GM12874 (cell line): ENCODE measurements at regions not wholly inside any gene's neighbourhood (a gene's known extent, or its start where the extent isn't known, plus 50 kb on each side); places are given as distances from the start of the nearest gene placed in this dataset.

Experiments used
- TF ChIP-seq, protein P1 (sequence below): IDR thresholded peaks from 2 replicates; pipeline ENCODE4 v1.5.1; 2011; ENCODE audit warnings: low read depth, mild to moderate bottlenecking, control low read depth, low read length, moderate library complexity; ENCODE audit not compliant: insufficient read depth

DNA sequence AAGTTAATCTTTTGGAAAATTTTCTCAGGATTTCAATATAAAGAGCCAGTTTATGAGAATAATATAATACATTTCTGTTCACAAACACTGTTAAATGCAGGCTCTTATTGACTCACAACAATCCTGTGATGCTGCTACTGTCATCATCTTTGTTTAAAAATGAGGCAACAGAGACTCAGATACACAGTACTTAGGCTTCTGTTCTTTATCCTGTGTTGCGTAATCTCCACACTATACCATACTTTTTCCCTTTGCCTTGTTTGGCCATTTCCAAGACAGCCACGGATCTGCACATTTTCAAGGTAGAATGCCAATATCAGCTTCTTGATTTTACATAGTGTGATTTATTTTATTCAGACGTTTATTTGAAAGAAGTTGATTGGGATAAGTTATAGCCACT is 699.0 kb upstream of the CITED2 start:
- TF ChIP-seq, protein P1, sequence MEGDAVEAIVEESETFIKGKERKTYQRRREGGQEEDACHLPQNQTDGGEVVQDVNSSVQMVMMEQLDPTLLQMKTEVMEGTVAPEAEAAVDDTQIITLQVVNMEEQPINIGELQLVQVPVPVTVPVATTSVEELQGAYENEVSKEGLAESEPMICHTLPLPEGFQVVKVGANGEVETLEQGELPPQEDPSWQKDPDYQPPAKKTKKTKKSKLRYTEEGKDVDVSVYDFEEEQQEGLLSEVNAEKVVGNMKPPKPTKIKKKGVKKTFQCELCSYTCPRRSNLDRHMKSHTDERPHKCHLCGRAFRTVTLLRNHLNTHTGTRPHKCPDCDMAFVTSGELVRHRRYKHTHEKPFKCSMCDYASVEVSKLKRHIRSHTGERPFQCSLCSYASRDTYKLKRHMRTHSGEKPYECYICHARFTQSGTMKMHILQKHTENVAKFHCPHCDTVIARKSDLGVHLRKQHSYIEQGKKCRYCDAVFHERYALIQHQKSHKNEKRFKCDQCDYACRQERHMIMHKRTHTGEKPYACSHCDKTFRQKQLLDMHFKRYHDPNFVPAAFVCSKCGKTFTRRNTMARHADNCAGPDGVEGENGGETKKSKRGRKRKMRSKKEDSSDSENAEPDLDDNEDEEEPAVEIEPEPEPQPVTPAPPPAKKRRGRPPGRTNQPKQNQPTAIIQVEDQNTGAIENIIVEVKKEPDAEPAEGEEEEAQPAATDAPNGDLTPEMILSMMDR: no peak

DNA sequence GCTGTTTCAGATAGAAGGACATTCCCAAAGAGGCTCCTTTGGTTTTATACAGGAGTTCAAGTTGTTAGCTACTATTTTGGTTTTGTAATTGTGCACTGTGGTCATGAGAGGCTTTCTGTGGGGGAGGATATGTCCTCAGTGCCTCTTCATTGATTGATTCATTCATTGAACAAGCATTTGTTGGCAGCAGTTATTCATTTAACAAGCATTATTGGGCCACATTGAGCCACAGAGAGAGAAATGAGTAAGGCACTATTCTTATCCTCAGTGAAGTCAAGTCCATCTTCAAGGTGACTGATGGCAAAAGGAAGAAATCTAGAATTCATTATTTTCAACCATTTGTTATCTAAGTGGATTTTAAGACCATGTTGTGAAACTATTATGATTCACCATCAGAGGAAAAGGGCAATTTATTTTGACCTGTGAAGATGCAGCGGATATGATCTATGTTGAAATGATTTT is 697.2 kb upstream of the CITED2 start:
- TF ChIP-seq, protein P1: no peak

DNA sequence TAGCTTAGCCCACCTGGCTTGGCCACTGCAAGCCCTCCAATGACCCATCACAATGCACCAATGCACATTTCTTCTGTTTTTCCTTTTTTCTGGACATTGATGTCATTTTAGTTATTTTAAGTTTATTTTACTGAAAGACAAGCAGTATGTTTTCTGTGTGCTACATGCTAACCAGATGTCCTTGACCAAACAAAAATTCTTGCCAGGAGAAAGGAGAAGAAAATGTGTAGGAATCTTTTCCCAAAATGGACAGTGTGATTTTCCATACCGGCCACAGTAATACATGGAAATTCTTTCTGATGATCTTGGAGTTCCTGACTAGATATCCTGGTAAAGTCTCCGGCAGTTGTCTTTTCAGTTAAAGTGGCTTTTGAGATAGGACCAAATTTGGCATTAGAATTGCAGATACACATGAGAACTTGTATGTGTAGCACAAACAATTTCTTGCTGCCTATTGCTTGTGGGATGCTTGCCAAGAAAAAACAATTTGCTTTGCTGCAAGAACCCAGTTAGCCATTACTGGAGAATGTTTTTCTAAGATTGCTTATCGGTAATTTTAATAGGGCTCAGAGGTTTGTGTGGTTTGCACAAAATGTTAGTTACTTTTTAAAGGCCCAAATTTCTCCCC is 696.5 kb upstream of the CITED2 start:
- TF ChIP-seq, protein P1: no peak

DNA sequence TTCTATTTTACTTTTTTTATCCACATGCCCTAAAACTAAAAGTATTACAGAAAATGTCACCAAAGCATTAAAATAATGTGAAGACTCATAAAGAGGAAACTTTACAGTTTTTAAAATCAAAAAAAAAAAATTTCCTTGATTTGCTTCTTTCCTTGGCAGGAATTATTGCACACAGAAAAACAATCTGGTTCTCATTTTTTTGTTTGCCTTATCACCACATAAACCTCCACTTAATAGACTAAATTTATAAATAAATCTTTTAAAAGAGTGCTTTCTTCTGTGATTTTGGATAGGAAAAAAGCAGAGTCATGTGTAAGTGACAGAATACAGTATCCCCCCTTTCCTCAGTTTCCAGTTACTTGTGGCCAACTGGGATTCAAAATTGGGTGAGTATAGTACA is 695.1 kb upstream of the CITED2 start:
- TF ChIP-seq, protein P1: no peak

- TF ChIP-seq, protein P1: no peak
Measured at GRCh38 chr6:140068801-140069200, 694.4 kb upstream of the CITED2 start.

DNA sequence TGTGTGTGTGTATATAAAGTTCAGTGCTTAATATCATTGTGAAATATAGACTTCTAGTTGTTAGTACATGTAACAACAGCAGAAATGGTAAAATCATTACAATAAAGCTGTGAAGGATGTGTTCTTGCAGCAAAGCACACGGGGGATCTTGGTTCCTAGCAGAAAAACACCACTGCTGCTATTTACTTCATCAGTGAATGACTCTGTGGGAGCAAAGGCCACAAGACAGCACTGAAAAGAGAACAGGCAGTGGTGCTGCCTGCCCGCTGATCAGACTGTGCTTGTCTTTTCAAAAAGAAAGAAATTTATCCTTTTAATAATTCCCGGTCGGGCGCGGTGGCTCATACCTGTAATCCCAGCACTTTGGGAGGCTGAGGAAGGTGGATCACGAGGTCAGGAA is 689.9 kb upstream of the CITED2 start:
- TF ChIP-seq, protein P1: no peak

- TF ChIP-seq, protein P1: no peak
Measured at GRCh38 chr6:140063021-140063399, 688.6 kb upstream of the CITED2 start.
